ENCODE measurements at regions not wholly inside any gene's neighbourhood (a gene's known extent, or its start where the extent isn't known, plus 50 kb on each side); places are given as distances from the start of the nearest gene placed in this dataset.

DNA sequence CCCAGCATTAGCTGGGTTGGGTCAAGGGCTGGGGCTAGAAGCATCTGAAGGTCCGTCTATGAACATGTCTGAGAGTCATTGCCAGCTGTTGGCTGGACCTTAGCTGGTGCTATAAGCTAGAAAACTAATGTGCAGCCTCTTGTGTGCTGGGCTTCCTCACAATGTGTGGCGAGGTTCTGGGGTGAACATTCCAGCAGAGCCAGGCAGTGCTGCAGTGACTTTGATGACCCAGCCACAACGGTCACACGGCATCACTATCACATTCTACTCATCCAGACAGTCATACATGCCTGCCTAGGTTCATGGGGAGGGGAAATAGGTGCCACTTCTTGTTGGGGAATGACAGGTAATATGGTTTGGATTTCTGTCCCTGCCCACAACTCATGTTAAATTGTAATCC is 260.5 kb downstream of the CYP26B1 start:
- TF ChIP-seq, protein P1, sequence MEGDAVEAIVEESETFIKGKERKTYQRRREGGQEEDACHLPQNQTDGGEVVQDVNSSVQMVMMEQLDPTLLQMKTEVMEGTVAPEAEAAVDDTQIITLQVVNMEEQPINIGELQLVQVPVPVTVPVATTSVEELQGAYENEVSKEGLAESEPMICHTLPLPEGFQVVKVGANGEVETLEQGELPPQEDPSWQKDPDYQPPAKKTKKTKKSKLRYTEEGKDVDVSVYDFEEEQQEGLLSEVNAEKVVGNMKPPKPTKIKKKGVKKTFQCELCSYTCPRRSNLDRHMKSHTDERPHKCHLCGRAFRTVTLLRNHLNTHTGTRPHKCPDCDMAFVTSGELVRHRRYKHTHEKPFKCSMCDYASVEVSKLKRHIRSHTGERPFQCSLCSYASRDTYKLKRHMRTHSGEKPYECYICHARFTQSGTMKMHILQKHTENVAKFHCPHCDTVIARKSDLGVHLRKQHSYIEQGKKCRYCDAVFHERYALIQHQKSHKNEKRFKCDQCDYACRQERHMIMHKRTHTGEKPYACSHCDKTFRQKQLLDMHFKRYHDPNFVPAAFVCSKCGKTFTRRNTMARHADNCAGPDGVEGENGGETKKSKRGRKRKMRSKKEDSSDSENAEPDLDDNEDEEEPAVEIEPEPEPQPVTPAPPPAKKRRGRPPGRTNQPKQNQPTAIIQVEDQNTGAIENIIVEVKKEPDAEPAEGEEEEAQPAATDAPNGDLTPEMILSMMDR (IDR thresholded peaks at IDR 0.05; ENCODE audit: low read depth, low read length), result no peak
- TF ChIP-seq EZH2phosphoT487 (IDR thresholded peaks at IDR 0.05; ENCODE audit: low read depth), result no peak
